Transverse colon (tissue), 3 donors: ENCODE measurements at regions not wholly inside any gene's neighbourhood (a gene's known extent, or its start where the extent isn't known, plus 50 kb on each side); places are given as distances from the start of the nearest gene placed in this dataset.

ENCODE experiments used
- CTCF ChIP-seq, 5 experiments: fragments of 200-600 bp in 3 of 5; fragments of 450-650 bp in 2 of 5; sonication (generic) in 3 of 5; IDR thresholded peaks; 1 replicate in 2 of 5; 2 replicates in 3 of 5; pipeline ENCODE4 v1.5.1; 2016 to 2017; ENCODE audit warnings: antibody characterized with exemption in 5 of 5, inconsistent platforms in 3 of 5, mild to moderate bottlenecking in 2 of 5, moderate library complexity in 1 of 5
- POLR2A ChIP-seq: fragments of 450-650 bp; IDR thresholded peaks from one replicate; pipeline ENCODE4 v1.6.1; 2016; ENCODE audit warnings: antibody characterized with exemption, mild to moderate bottlenecking, moderate library complexity

GRCh38 chr2:228802181-228803071, 468.7 kb downstream of the PID1 start:
- no peak for TF ChIP-seq CTCF (IDR thresholded peaks at IDR 0.05)
- TF ChIP-seq POLR2A, result no peak
